ENCODE measurements at regions not wholly inside any gene's neighbourhood (a gene's known extent, or its start where the extent isn't known, plus 50 kb on each side); places are given as distances from the start of the nearest gene placed in this dataset.
"Not testable (repeated sequence)": the region's sequence is repeated elsewhere in the genome, so short reads cannot be mapped to it uniquely, and the experiment has no call there.

DNA sequence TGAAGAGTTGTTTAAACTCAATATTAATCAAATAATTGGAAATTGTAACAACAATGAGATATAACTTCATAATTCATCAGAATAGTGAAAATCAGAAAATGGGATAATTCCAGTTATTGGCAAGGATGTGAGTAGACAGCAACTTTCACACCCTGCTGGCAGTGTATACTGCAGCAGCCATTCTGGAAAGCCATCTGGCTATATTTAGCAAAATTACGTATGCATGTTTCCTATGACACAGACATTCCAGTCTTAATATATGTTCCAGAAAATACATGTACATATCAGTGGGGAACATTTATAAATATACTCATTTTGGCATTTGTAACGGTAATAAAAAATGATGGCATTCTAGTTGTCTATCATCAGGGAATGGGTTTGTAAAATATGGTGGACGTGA, 564.1 kb downstream of the GBE1 start:
- Histone ChIP-seq H3K27ac (ENCODE audit: low read depth in 1 of 2, low read length in 1 of 2) (no peak overlapping the region), H3K9me3 (ENCODE audit: control insufficient read depth in 2 of 2, insufficient read depth in 1 of 2, low read length in 1 of 2) (no peaks in the 10 kb centered on the region)
- DNase-seq (ENCODE audit: low read depth in 6 of 9, low spot score in 9 of 9), result no peak

DNA sequence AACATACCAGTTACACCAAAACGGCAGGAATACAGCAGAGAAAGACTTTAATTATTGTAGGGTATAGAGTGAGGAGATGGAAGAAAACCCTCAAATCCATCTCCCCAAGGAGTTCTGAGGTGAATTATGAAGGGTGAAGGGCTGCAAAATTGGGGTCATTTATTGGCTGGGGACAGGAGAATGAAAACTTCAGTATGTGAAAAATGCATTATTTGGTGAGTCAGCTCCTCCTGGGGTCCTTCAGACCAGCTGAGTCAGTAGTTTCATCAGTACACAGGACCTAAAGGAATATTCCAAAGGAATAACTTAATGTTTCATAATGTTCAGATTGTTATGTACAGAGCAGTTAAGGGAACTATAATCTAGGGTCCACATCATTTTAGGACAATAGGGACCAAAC, 566.0 kb downstream of the GBE1 start:
- H3K36me3 ChIP-seq (ENCODE audit: control insufficient read depth in 2 of 2, insufficient read depth in 2 of 2, low read length in 1 of 2), result no peaks in the 10 kb centered on the region
- no peak overlapping the region for H3K27ac ChIP-seq (ENCODE audit: low read depth in 1 of 2, low read length in 1 of 2)
- no peak for DNase-seq (ENCODE audit: low read depth in 6 of 9, low spot score in 9 of 9)
- no peaks in the 10 kb centered on the region for H3K4me1 ChIP-seq (ENCODE audit: control insufficient read depth in 2 of 2, insufficient read depth in 2 of 2, low read length in 2 of 2)
- H3K27me3 ChIP-seq (ENCODE audit: control insufficient read depth in 2 of 2, insufficient read depth in 1 of 2, low read length in 1 of 2), result no peaks in the 10 kb centered on the region
- H3K4me3 ChIP-seq (ENCODE audit: low read length in 2 of 2), result no peak overlapping the region
- H3K9me3 ChIP-seq (ENCODE audit: control insufficient read depth in 2 of 2, insufficient read depth in 1 of 2, low read length in 1 of 2), result no peaks in the 10 kb centered on the region
- WGBS, result 93% methylated on average over 1 of the region's 1 CpG

More for the DNA sequence above, 564.1 kb downstream of the GBE1 start:
- H3K4me1 ChIP-seq (ENCODE audit: control insufficient read depth in 2 of 2, insufficient read depth in 2 of 2, low read length in 2 of 2), result no peaks in the 10 kb centered on the region
- WGBS, result 94% methylated on average over 3 of the region's 3 CpGs
- no peaks in the 10 kb centered on the region for H3K27me3 ChIP-seq (ENCODE audit: control insufficient read depth in 2 of 2, insufficient read depth in 1 of 2, low read length in 1 of 2)
- no peak overlapping the region for H3K4me3 ChIP-seq (ENCODE audit: low read length in 2 of 2)
- H3K36me3 ChIP-seq (ENCODE audit: control insufficient read depth in 2 of 2, insufficient read depth in 2 of 2, low read length in 1 of 2), result no peaks in the 10 kb centered on the region

DNA sequence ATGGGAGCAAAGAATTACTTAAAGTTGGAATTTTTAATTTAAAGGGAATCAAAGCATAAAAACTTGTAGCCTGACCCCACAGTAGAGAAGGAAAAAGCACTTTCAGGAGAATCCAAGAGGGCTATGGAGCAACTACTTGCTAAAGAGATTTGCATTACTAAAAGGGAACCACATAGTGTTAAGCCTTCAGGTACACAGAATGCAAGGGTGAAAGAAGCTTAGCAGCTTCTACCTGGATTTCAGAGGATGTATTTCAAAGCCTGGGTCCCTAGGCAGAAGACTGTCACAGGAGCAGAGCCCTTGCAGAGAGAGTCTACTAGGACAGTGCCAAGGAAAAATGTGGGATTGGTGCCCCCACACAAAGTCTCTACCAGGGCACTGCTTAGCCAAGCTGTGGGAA, 575.0 kb downstream of the GBE1 start:
- Histone ChIP-seq H3K27ac (ENCODE audit: low read depth in 1 of 2, low read length in 1 of 2) (no peak overlapping the region), H3K4me3 (ENCODE audit: low read length in 2 of 2) (no peak overlapping the region), H3K36me3 (ENCODE audit: control insufficient read depth in 2 of 2, insufficient read depth in 2 of 2, low read length in 1 of 2) (no peaks in the 10 kb centered on the region), H3K9me3 (ENCODE audit: control insufficient read depth in 2 of 2, insufficient read depth in 1 of 2, low read length in 1 of 2) (no peaks in the 10 kb centered on the region), H3K4me1 (ENCODE audit: control insufficient read depth in 2 of 2, insufficient read depth in 2 of 2, low read length in 2 of 2) (no peaks in the 10 kb centered on the region), H3K27me3 (ENCODE audit: control insufficient read depth in 2 of 2, insufficient read depth in 1 of 2, low read length in 1 of 2) (no peaks in the 10 kb centered on the region)
- no peak for DNase-seq (ENCODE audit: low read depth in 6 of 9, low spot score in 9 of 9)

DNA sequence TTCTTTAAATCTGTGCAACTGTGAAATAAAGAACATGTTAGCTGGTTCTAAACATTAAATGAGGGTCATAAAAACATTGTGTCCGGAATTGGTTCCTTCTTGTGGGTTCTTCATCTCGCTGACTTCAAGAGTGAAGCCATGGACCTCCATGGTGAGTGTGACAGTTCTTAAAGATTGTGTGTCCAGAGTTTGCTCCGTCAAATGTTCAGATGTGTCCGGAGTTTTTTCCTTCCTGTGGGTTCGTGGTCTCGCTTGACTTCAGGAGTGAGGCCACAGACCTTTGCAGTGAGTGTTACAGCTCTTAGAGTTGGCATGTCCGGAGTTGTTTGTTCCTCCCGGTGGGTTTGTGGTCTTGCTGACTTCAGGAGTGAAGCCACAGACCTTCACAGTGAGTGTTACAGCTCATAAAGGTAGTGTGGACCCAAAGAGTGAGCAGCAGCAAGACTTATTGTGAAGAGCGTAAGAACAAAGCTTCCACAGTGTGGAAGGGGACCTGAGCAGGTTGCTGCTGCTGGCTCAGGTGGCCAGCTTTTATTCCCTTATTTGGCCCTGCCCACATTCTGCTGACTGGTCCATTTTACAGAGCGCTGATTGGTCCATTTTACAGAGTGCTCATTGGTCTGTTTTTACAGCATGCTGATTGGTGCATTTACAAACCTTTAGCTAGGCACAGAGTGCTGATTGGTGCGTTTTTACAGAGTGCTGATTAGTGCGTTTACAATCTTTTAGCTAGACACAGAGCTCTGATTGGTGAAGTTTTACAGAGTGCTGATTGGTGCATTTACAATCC, 579.2 kb downstream of the GBE1 start:
- DNase-seq (ENCODE audit: low read depth in 6 of 9, low spot score in 9 of 9); H3K27me3 ChIP-seq (ENCODE audit: control insufficient read depth in 2 of 2, insufficient read depth in 1 of 2, low read length in 1 of 2); H3K9me3 ChIP-seq (ENCODE audit: control insufficient read depth in 2 of 2, insufficient read depth in 1 of 2, low read length in 1 of 2); H3K36me3 ChIP-seq (ENCODE audit: control insufficient read depth in 2 of 2, insufficient read depth in 2 of 2, low read length in 1 of 2); H3K27ac ChIP-seq (ENCODE audit: low read depth in 1 of 2, low read length in 1 of 2); H3K4me3 ChIP-seq (ENCODE audit: low read length in 2 of 2); H3K4me1 ChIP-seq (ENCODE audit: control insufficient read depth in 2 of 2, insufficient read depth in 2 of 2, low read length in 2 of 2): not testable (repeated sequence)
- WGBS, result 66% methylated on average over 12 of the region's 12 CpGs

DNA sequence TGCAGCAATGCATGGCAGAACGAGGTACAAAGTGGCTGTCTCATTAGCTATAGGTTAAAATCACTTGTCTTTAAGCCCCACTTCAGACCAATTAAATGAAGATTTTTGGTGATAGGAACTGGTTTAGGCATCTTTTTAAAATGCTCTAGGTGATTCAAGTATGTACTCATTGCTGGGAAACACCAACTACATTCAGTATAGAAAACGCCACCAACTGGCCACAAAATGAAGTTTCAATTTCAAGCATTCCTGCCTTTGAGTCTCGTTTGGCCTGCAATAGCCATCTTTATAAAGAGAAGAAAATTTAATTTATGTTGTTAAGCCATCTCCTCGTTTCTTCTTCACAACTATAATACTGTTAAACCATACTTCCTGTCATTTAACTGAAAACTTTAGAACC, 587.9 kb downstream of the GBE1 start:
- Histone ChIP-seq H3K4me1 (ENCODE audit: control insufficient read depth in 2 of 2, insufficient read depth in 2 of 2, low read length in 2 of 2) (no peaks in the 10 kb centered on the region), H3K4me3 (ENCODE audit: low read length in 2 of 2) (no peak overlapping the region), H3K27me3 (ENCODE audit: control insufficient read depth in 2 of 2, insufficient read depth in 1 of 2, low read length in 1 of 2) (no peaks in the 10 kb centered on the region), H3K27ac (ENCODE audit: low read depth in 1 of 2, low read length in 1 of 2) (no peak overlapping the region), H3K36me3 (ENCODE audit: control insufficient read depth in 2 of 2, insufficient read depth in 2 of 2, low read length in 1 of 2) (no peaks in the 10 kb centered on the region), H3K9me3 (ENCODE audit: control insufficient read depth in 2 of 2, insufficient read depth in 1 of 2, low read length in 1 of 2) (no peaks in the 10 kb centered on the region)
- WGBS, result 54% methylated on average over 4 of the region's 4 CpGs
- DNase-seq (ENCODE audit: low read depth in 6 of 9, low spot score in 9 of 9), result no peak

DNA sequence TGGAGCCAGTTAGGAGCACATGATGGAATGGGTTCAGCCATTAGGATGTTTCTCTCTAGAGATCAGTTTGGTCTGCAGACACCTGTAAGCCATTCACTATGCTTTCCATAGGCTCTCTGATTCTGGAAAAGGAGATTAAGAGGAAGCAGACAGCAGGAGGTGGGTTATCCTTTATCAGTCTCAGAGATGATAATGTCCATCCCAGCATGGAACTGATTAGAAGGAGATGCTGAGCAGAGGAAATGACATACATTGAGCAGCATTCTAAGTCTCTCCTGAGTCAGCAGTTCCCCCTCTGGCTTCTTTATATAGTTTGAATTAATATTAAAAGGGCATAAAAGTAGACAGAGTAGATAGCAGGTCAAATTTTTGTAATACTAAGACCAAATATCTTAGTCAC, 591.1 kb downstream of the GBE1 start:
- no peaks in the 10 kb centered on the region for H3K36me3 ChIP-seq (ENCODE audit: control insufficient read depth in 2 of 2, insufficient read depth in 2 of 2, low read length in 1 of 2)
- no peaks in the 10 kb centered on the region for H3K4me1 ChIP-seq (ENCODE audit: control insufficient read depth in 2 of 2, insufficient read depth in 2 of 2, low read length in 2 of 2)
- no peaks in the 10 kb centered on the region for H3K27me3 ChIP-seq (ENCODE audit: control insufficient read depth in 2 of 2, insufficient read depth in 1 of 2, low read length in 1 of 2)
- H3K27ac ChIP-seq (ENCODE audit: low read depth in 1 of 2, low read length in 1 of 2), result no peak overlapping the region
- H3K4me3 ChIP-seq (ENCODE audit: low read length in 2 of 2), result no peak overlapping the region
- DNase-seq (ENCODE audit: low read depth in 6 of 9, low spot score in 9 of 9), result no peak
- no peaks in the 10 kb centered on the region for H3K9me3 ChIP-seq (ENCODE audit: control insufficient read depth in 2 of 2, insufficient read depth in 1 of 2, low read length in 1 of 2)

DNA sequence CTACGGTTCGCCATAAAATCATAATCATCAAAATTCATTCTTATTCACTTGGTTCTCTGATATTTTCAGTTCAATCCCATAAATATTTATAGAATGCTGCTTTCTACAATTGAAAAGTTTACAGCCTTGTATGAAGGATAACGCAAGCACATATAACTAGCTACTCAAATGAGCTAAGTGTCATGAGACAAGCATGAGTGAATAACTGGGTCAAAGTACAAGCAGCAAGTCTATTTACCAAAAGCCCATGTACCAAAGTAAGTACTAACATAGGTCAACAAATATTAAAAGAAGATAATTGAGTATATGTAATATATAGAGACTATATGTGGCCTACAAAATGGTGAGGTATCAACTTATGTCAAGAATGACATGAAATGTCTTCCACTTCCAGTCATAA, 596.6 kb downstream of the GBE1 start:
- Histone ChIP-seq H3K4me1 (ENCODE audit: control insufficient read depth in 2 of 2, insufficient read depth in 2 of 2, low read length in 2 of 2) (no peaks in the 10 kb centered on the region), H3K27me3 (ENCODE audit: control insufficient read depth in 2 of 2, insufficient read depth in 1 of 2, low read length in 1 of 2) (no peaks in the 10 kb centered on the region), H3K27ac (ENCODE audit: low read depth in 1 of 2, low read length in 1 of 2) (no peak overlapping the region), H3K9me3 (ENCODE audit: control insufficient read depth in 2 of 2, insufficient read depth in 1 of 2, low read length in 1 of 2) (no peaks in the 10 kb centered on the region), H3K36me3 (ENCODE audit: control insufficient read depth in 2 of 2, insufficient read depth in 2 of 2, low read length in 1 of 2) (no peaks in the 10 kb centered on the region), H3K4me3 (ENCODE audit: low read length in 2 of 2) (no peak overlapping the region)
- 94% methylated on average over 3 of the region's 3 CpGs for WGBS
- no peak for DNase-seq (ENCODE audit: low read depth in 6 of 9, low spot score in 9 of 9)

DNA sequence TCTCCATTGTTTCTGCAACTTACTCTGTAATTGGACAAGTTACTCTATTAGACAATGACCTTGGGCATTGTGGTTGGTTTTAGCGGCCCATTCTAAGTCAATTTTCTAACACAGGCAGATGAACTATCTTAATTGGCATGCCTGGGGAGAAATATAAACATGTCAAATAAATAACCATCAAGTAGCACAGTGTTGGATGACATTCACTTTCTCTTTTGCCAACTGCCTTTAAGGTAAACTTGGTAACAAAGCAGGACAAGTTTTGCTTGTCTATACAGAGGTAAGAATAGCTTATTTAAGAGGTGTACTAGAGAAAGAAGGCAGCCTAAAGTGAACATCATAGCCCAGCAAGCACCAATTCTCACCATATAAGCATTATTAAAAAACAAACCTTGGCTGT, 599.6 kb downstream of the GBE1 start:
- DNase-seq (ENCODE audit: low read depth in 6 of 9, low spot score in 9 of 9), result no peak
- no peaks in the 10 kb centered on the region for H3K4me1 ChIP-seq (ENCODE audit: control insufficient read depth in 2 of 2, insufficient read depth in 2 of 2, low read length in 2 of 2)
- H3K36me3 ChIP-seq (ENCODE audit: control insufficient read depth in 2 of 2, insufficient read depth in 2 of 2, low read length in 1 of 2), result no peaks in the 10 kb centered on the region
- 89% methylated on average over 1 of the region's 1 CpG for WGBS
- no peak overlapping the region for H3K4me3 ChIP-seq (ENCODE audit: low read length in 2 of 2)
- no peak overlapping the region for H3K27ac ChIP-seq (ENCODE audit: low read depth in 1 of 2, low read length in 1 of 2)
- no peaks in the 10 kb centered on the region for H3K27me3 ChIP-seq (ENCODE audit: control insufficient read depth in 2 of 2, insufficient read depth in 1 of 2, low read length in 1 of 2)
- H3K9me3 ChIP-seq (ENCODE audit: control insufficient read depth in 2 of 2, insufficient read depth in 1 of 2, low read length in 1 of 2), result no peaks in the 10 kb centered on the region

DNA sequence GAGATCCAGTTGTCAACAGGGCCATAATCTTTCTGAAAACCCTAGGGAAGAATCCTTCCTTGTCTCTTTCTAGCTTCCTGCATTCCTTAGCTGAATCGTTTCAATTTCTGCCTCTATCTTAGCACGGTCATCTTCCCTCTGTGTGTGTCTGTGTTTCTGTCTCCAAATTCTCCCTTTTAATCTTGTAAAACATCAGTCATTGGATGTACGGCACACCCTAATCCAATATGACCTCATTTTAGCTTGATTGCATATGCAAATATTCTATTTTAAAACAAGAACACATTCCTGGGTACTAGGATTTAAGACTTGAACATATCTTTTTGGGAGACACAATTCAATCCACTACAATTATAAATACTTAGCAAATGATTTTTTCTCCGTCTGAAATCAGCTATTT, 600.3 kb downstream of the GBE1 start:
- Histone ChIP-seq H3K27ac (ENCODE audit: low read depth in 1 of 2, low read length in 1 of 2) (no peak overlapping the region), H3K9me3 (ENCODE audit: control insufficient read depth in 2 of 2, insufficient read depth in 1 of 2, low read length in 1 of 2) (peaks cover 0 to under 1% of the 10 kb centered on the region in 2 donors), H3K27me3 (ENCODE audit: control insufficient read depth in 2 of 2, insufficient read depth in 1 of 2, low read length in 1 of 2) (no peaks in the 10 kb centered on the region), H3K4me1 (ENCODE audit: control insufficient read depth in 2 of 2, insufficient read depth in 2 of 2, low read length in 2 of 2) (no peaks in the 10 kb centered on the region), H3K36me3 (ENCODE audit: control insufficient read depth in 2 of 2, insufficient read depth in 2 of 2, low read length in 1 of 2) (no peaks in the 10 kb centered on the region), H3K4me3 (ENCODE audit: low read length in 2 of 2) (no peak overlapping the region)
- 83% methylated on average over 4 of the region's 4 CpGs for WGBS
- DNase-seq (ENCODE audit: low read depth in 6 of 9, low spot score in 9 of 9), result no peak

Measured in thymus (tissue), 11 donors.